ENCODE measurements at regions not wholly inside any gene's neighbourhood (a gene's known extent, or its start where the extent isn't known, plus 50 kb on each side); places are given as distances from the start of the nearest gene placed in this dataset.

GRCh38 chrX:113868711-113869110, 715.2 kb upstream of the HTR2C start:
- ATAC-seq = no peak
- H3K9me3 ChIP-seq (ENCODE audit: control insufficient read depth, insufficient read depth, low read length) = no peaks in the 10 kb centered on the region
- WGBS (ENCODE audit: insufficient coverage) = 60% methylated on average over 1 of the region's 3 CpGs
- no peaks in the 10 kb centered on the region for H3K36me3 ChIP-seq (ENCODE audit: control insufficient read depth, insufficient read depth, low read length)
- intact Hi-C loops (cut with micrococcal nuclease) = no loop called here
- no peak for TF ChIP-seq CTCF (IDR thresholded peaks at IDR 0.05)
- Mint-ChIP-seq H3K27ac (no peak overlapping the region), H3K4me1 (no peaks in the 10 kb centered on the region), H3K4me3 (no peak overlapping the region), H3K27me3 (ENCODE audit: low read depth in 2 of 2) (no peaks in the 10 kb centered on the region), H3K9me3 (peaks cover 2% of the 10 kb centered on the region in 2 donors), H3K36me3 (no peaks in the 10 kb centered on the region)
- H3K4me3 ChIP-seq (ENCODE audit: low read length) = no peak overlapping the region
- no peaks in the 10 kb centered on the region for H3K4me1 ChIP-seq (ENCODE audit: control insufficient read depth, insufficient read depth, low read length)
- DNase-seq = no peak
- no peak overlapping the region for H3K27ac ChIP-seq (ENCODE audit: low read length)
- no peaks in the 10 kb centered on the region for H3K27me3 ChIP-seq (ENCODE audit: control insufficient read depth, insufficient read depth, low read length)

GRCh38 chrX:113868177-113868576, 715.7 kb upstream of the HTR2C start:
- no peak overlapping the region for H3K4me3 Mint-ChIP-seq
- H3K9me3 ChIP-seq (ENCODE audit: control insufficient read depth, insufficient read depth, low read length) = no peaks in the 10 kb centered on the region
- no peak overlapping the region for H3K27ac Mint-ChIP-seq
- no peaks in the 10 kb centered on the region for H3K36me3 ChIP-seq (ENCODE audit: control insufficient read depth, insufficient read depth, low read length)
- no peaks in the 10 kb centered on the region for H3K4me1 ChIP-seq (ENCODE audit: control insufficient read depth, insufficient read depth, low read length)
- no peak overlapping the region for H3K4me3 ChIP-seq (ENCODE audit: low read length)
- H3K36me3 Mint-ChIP-seq = no peaks in the 10 kb centered on the region
- TF ChIP-seq CTCF (IDR thresholded peaks at IDR 0.05) = no peak
- no peaks in the 10 kb centered on the region for H3K27me3 ChIP-seq (ENCODE audit: control insufficient read depth, insufficient read depth, low read length)
- DNase-seq (no peak), ATAC-seq (no peak)
- intact Hi-C loops (cut with micrococcal nuclease) = no loop called here
- H3K27me3 Mint-ChIP-seq (ENCODE audit: low read depth in 2 of 2) = no peaks in the 10 kb centered on the region
- H3K27ac ChIP-seq (ENCODE audit: low read length) = no peak overlapping the region
- no peaks in the 10 kb centered on the region for H3K4me1 Mint-ChIP-seq
- 0% methylated on average over 4 of the region's 5 CpGs for WGBS (ENCODE audit: insufficient coverage)
- H3K9me3 Mint-ChIP-seq = peaks cover 2% of the 10 kb centered on the region in 2 donors

GRCh38 chrX:113849408-113849807, 734.5 kb upstream of the HTR2C start:
- no peak for TF ChIP-seq CTCF (IDR thresholded peaks at IDR 0.05)
- H3K36me3 Mint-ChIP-seq = no peaks in the 10 kb centered on the region
- H3K9me3 Mint-ChIP-seq = peaks cover 0 to 2% of the 10 kb centered on the region in 2 donors
- Histone ChIP-seq H3K4me3 (ENCODE audit: low read length) (no peak overlapping the region), H3K9me3 (ENCODE audit: control insufficient read depth, insufficient read depth, low read length) (no peaks in the 10 kb centered on the region), H3K27ac (ENCODE audit: low read length) (no peak overlapping the region), H3K27me3 (ENCODE audit: control insufficient read depth, insufficient read depth, low read length) (no peaks in the 10 kb centered on the region), H3K4me1 (ENCODE audit: control insufficient read depth, insufficient read depth, low read length) (no peaks in the 10 kb centered on the region), H3K36me3 (ENCODE audit: control insufficient read depth, insufficient read depth, low read length) (no peaks in the 10 kb centered on the region)
- no peak overlapping the region for H3K4me3 Mint-ChIP-seq
- no peak for ATAC-seq
- H3K27ac Mint-ChIP-seq = no peak overlapping the region
- no peaks in the 10 kb centered on the region for H3K4me1 Mint-ChIP-seq
- no peak for DNase-seq
- H3K27me3 Mint-ChIP-seq (ENCODE audit: low read depth in 2 of 2) = no peaks in the 10 kb centered on the region
- intact Hi-C loops (cut with micrococcal nuclease) = no loop called here

Measured in natural killer cell (primary cell).